ENCODE measurements at regions not wholly inside any gene's neighbourhood (a gene's known extent, or its start where the extent isn't known, plus 50 kb on each side); places are given as distances from the start of the nearest gene placed in this dataset.
"Not testable (repeated sequence)": the region's sequence is repeated elsewhere in the genome, so short reads cannot be mapped to it uniquely, and the experiment has no call there.

- Histone ChIP-seq H3K4me2 (ENCODE audit: low read length) (no peak overlapping the region), H3K4me3 (ENCODE audit: low read depth, low read length) (no peak overlapping the region), H3K36me3 (ENCODE audit: control insufficient read depth, insufficient read depth, low read length) (no peaks in the 10 kb centered on the region), H2AFZ (no peak overlapping the region), H3K79me2 (no peaks in the 10 kb centered on the region), H3K9me3 (ENCODE audit: control insufficient read depth, low read length) (no peaks in the 10 kb centered on the region), H3K27ac (no peak overlapping the region), H3K4me1 (no peaks in the 10 kb centered on the region), H3K9ac (no peak overlapping the region), H3K27me3 (ENCODE audit: control insufficient read depth, insufficient read depth, low read length) (no peaks in the 10 kb centered on the region)
- TF ChIP-seq CTCF (IDR thresholded peaks at IDR 0.05), result no peak
Measured at GRCh38 chr11:42975180-42975529, 336.6 kb upstream of the API5 start.

DNA sequence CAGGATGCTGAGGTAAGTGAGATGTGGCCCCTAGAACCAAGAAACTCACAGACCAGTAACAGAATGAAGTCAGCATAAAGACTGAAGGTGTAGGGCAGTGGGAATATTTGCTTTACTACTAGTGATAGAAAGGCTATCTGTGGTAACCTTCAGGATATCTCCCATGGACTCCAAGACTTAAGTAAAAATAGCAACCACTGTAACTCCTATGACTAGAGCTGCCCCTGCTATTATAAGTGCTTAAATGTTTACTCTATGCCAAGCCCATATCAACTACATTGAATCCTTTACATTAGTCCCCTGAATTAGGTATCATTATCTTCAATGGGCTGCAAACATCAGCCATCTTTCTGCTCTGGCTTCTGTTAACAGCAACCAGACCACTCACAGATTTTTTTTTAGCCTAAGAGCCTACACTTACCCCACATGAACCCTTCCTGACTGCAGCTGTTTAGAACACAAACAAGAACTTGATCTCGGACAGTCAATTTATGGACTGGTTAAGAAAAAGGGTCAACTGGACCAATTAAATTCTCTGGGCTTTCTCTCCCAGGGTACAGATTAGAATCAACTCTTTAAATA is 335.1 kb upstream of the API5 start:
- Histone ChIP-seq H3K79me2 (no peaks in the 10 kb centered on the region), H3K9ac (no peak overlapping the region), H3K27ac (no peak overlapping the region), H3K4me3 (ENCODE audit: low read depth, low read length) (no peak overlapping the region), H3K4me2 (ENCODE audit: low read length) (no peak overlapping the region), H3K36me3 (ENCODE audit: control insufficient read depth, insufficient read depth, low read length) (no peaks in the 10 kb centered on the region), H3K4me1 (no peaks in the 10 kb centered on the region), H3K27me3 (ENCODE audit: control insufficient read depth, insufficient read depth, low read length) (no peaks in the 10 kb centered on the region), H2AFZ (no peak overlapping the region), H3K9me3 (ENCODE audit: control insufficient read depth, low read length) (no peaks in the 10 kb centered on the region)
- no peak for TF ChIP-seq CTCF (IDR thresholded peaks at IDR 0.05)

GRCh38 chr11:42992594-42992993 is 319.2 kb upstream of the API5 start:
- Histone ChIP-seq H3K4me3 (ENCODE audit: low read depth, low read length) (no peak overlapping the region), H3K4me1 (no peaks in the 10 kb centered on the region), H3K9me3 (ENCODE audit: control insufficient read depth, low read length) (no peaks in the 10 kb centered on the region), H3K27me3 (ENCODE audit: control insufficient read depth, insufficient read depth, low read length) (no peaks in the 10 kb centered on the region), H3K79me2 (no peaks in the 10 kb centered on the region), H3K9ac (no peak overlapping the region), H2AFZ (no peak overlapping the region), H3K27ac (no peak overlapping the region), H3K36me3 (ENCODE audit: control insufficient read depth, insufficient read depth, low read length) (no peaks in the 10 kb centered on the region), H3K4me2 (ENCODE audit: low read length) (no peak overlapping the region)
- no peak for TF ChIP-seq CTCF (IDR thresholded peaks at IDR 0.05)

DNA sequence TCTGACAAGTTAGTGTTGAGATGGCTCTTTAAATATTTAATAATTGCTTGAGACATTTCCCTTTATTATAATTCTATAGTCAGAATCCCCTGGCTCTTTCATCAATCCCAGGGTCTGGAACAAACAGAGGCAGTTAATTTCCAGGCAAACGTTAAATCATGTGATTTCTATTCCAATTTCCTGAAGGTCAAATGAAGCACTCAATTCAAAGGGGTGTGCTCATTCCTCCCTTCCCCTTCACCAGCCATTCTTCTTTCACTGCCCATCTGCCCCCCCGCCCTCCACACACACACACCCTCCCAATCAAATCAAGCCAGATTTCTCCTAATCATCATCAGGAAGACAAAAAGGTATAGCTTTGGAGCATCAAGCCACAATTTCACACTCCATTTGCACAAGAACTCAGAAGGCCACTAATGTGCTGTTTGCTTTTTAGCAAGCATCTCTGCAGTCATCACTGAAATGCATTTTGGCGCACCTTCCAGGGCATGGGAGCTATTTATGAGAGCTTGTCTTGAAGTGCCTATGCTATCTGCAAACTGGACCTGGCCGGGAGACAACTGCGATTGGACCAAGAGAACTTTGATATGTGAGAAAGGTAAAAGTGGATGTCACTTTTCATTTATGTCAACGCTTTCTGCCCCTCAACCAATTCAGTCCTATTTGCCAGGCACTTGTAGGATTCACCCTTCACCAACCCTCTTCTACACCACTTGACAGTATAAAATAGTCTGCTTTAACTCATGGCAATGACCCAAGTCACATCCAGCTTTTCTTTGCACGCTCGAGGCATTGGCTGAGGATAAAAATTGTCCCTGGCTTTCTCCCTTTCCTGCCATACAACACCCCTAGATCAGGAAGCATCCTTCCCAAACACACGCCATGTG is 315.1 kb upstream of the API5 start:
- H3K4me1 ChIP-seq, result no peaks in the 10 kb centered on the region
- H3K9me3 ChIP-seq (ENCODE audit: control insufficient read depth, low read length), result no peaks in the 10 kb centered on the region
- no peak overlapping the region for H3K9ac ChIP-seq
- no peak overlapping the region for H3K4me3 ChIP-seq (ENCODE audit: low read depth, low read length)
- no peaks in the 10 kb centered on the region for H3K27me3 ChIP-seq (ENCODE audit: control insufficient read depth, insufficient read depth, low read length)
- H2AFZ ChIP-seq, result no peak overlapping the region
- no peak for TF ChIP-seq CTCF (IDR thresholded peaks at IDR 0.05)
- H3K4me2 ChIP-seq (ENCODE audit: low read length), result no peak overlapping the region
- no peaks in the 10 kb centered on the region for H3K36me3 ChIP-seq (ENCODE audit: control insufficient read depth, insufficient read depth, low read length)
- no peak overlapping the region for H3K27ac ChIP-seq
- H3K79me2 ChIP-seq, result no peaks in the 10 kb centered on the region

DNA sequence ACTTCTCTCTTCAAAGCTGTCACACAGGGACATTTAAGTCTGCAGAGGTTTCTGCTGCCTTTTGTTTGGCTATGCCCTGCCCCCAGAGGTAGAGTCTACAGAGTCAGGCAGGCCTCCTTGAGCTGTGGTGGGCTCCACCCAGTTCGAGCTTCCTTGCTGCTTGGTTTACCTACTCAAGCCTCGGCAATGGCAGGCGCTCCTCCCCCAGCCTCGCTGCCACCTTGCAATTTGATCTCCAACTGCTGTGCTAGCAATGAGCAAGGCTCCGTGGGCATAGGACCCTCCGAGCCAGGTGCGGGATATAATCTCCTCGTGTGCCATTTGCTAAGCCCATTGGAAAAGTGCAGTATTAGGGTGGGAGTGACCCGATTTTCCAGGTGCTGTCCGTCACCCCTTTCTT is 306.9 kb upstream of the API5 start:
- not testable (repeated sequence) for H2AFZ ChIP-seq; H3K4me3 ChIP-seq (ENCODE audit: low read depth, low read length); H3K4me2 ChIP-seq (ENCODE audit: low read length); H3K79me2 ChIP-seq; H3K27ac ChIP-seq; H3K27me3 ChIP-seq (ENCODE audit: control insufficient read depth, insufficient read depth, low read length); H3K9me3 ChIP-seq (ENCODE audit: control insufficient read depth, low read length); H3K4me1 ChIP-seq; H3K36me3 ChIP-seq (ENCODE audit: control insufficient read depth, insufficient read depth, low read length); H3K9ac ChIP-seq

All from parathyroid adenoma (tissue), 2 donors.